GM12878 (cell line): ENCODE measurements at regions not wholly inside any gene's neighbourhood (a gene's known extent, or its start where the extent isn't known, plus 50 kb on each side); places are given as distances from the start of the nearest gene placed in this dataset.

Experiments
- ATAC-seq: fragments of 200-7000 bp; cut with Tn5 transposase; 3 replicates; pipeline ENCODE4 v1.9.1; 2020; ENCODE audit warnings: mild to moderate bottlenecking, moderate library complexity
- BruUV-seq: library from RNA; stranded (reverse); fragments of 400-500 nt; replicated peaks from 2 replicates; lab custom pipeline; 2021; lab: Mats Ljungman, UMichigan
- CTCF ChIA-PET: fragments of 300-600 bp; sonication (Branson Sonifier 250); formaldehyde crosslinking; extraction: SDS; loops from one replicate; lab custom pipeline; 2021; ENCODE audit warnings: inconsistent platforms; lab: Yijun Ruan, JAX
- POLR2A ChIA-PET: fragments of 350-600 bp; formaldehyde crosslinking; extraction: SDS; loops from one replicate; lab custom pipeline; 2021; ENCODE audit warnings: inconsistent platforms; lab: Charles Lee
- RAD21 ChIA-PET: fragments of 300-600 bp; sonication (Branson Sonifier 250); formaldehyde crosslinking; loops from one replicate; lab custom pipeline; 2023; ENCODE audit warnings: antibody characterized with exemption; ENCODE audit not compliant: unreplicated experiment; lab: Charles Lee
- SMC1A ChIA-PET: fragments of 300-600 bp; sonication (Branson Sonifier 250); formaldehyde crosslinking; loops from one replicate; lab custom pipeline; 2023; ENCODE audit not compliant: unreplicated experiment, uncharacterized antibody; lab: Charles Lee
- DNase-seq: peaks from one replicate; pipeline ENCODE4 v3.0.0-alpha.2; 2011; ENCODE audit warnings: low read depth, low spot score
- FAIRE-seq: peaks from 3 replicates; lab custom pipeline; 2011; peaks lifted over from hg19 to GRCh38; lab: Jason Lieb, UNC
- H2AFZ ChIP-seq: 2 replicates; pipeline ENCODE4 v1.6.0; 2011; ENCODE audit warnings: low read depth, low read length, control low read depth; ENCODE audit not compliant: control insufficient read depth
- H3K27ac ChIP-seq: 2 replicates; pipeline ENCODE4 v1.5.1; 2011; ENCODE audit warnings: control low read depth; ENCODE audit not compliant: control insufficient read depth, insufficient read depth
- H3K27me3 ChIP-seq, 2 experiments: replicated peaks in 1 of 2; 2 replicates each; pipeline versions ENCODE4 v1.6.0 to v1.6.1; 2011; ENCODE audit warnings: low read length in 1 of 2; ENCODE audit not compliant: control insufficient read depth in 2 of 2, insufficient read depth in 2 of 2
- H3K36me3 ChIP-seq, 2 experiments: 2 replicates each; pipeline ENCODE4 v1.5.1; 2011; ENCODE audit warnings: low read length in 1 of 2; ENCODE audit not compliant: control insufficient read depth in 2 of 2, insufficient read depth in 2 of 2
- H3K4me1 ChIP-seq: 2 replicates; pipeline ENCODE4 v1.6.1; 2011; ENCODE audit warnings: mild to moderate bottlenecking, low read length, moderate library complexity, mixed read lengths; ENCODE audit not compliant: control insufficient read depth, insufficient read depth
- H3K4me2 ChIP-seq: 2 replicates; pipeline ENCODE4 v1.6.0; 2011; ENCODE audit warnings: control low read depth; ENCODE audit not compliant: control insufficient read depth, insufficient read depth
- H3K4me3 ChIP-seq: fragments of 200-600 bp; sonication (generic); 2 replicates; pipeline ENCODE4 v1.5.1; 2016
- H3K79me2 ChIP-seq: 2 replicates; pipeline ENCODE4 v1.6.0; 2011; ENCODE audit warnings: low read length; ENCODE audit not compliant: control insufficient read depth, insufficient read depth
- H3K9ac ChIP-seq: 2 replicates; pipeline ENCODE4 v1.8.0; 2011; ENCODE audit warnings: low read length, control low read depth, mixed read lengths; ENCODE audit not compliant: control insufficient read depth, insufficient read depth
- H3K9me3 ChIP-seq: replicated peaks from 3 replicates; pipeline ENCODE4 v1.5.1; 2011; ENCODE audit warnings: mild to moderate bottlenecking, low read length; ENCODE audit not compliant: control insufficient read depth, insufficient read depth
- H4K20me1 ChIP-seq: 2 replicates; pipeline ENCODE4 v1.6.0; 2011; ENCODE audit not compliant: control insufficient read depth, insufficient read depth
- FOXK2 ChIP-seq: fragments of 450-650 bp; IDR thresholded peaks from 2 replicates; pipeline ENCODE4 v1.6.1; 2017; ENCODE audit warnings: mild to moderate bottlenecking, moderate library complexity
- MTA2 ChIP-seq: fragments of 450-650 bp; IDR thresholded peaks from 2 replicates; pipeline ENCODE4 v1.6.1; 2016; ENCODE audit warnings: low read depth, mild to moderate bottlenecking, moderate library complexity
- NBN ChIP-seq: fragments of 450-650 bp; IDR thresholded peaks from 2 replicates; pipeline ENCODE4 v1.6.1; 2016
- NFXL1 ChIP-seq: fragments of 450-650 bp; IDR thresholded peaks from 2 replicates; pipeline ENCODE4 v1.6.1; 2017; ENCODE audit warnings: antibody characterized with exemption, mild to moderate bottlenecking, borderline replicate concordance
- NFYB ChIP-seq: IDR thresholded peaks from 2 replicates; pipeline ENCODE4 v1.6.1; 2011; ENCODE audit warnings: low read depth, mild to moderate bottlenecking, low read length, improper control_type of control experiment, moderate library complexity; ENCODE audit not compliant: insufficient read depth
- RUNX3 ChIP-seq: IDR thresholded peaks from 2 replicates; pipeline ENCODE4 v1.6.1; 2012; ENCODE audit warnings: low read length, inconsistent platforms
- SREBF2 ChIP-seq: IDR thresholded peaks from 2 replicates; pipeline ENCODE4 v1.6.1; 2012; ENCODE audit warnings: mild to moderate bottlenecking, low read length
- TAF1 ChIP-seq: IDR thresholded peaks from 2 replicates; pipeline ENCODE4 v1.6.1; 2011; ENCODE audit warnings: mild to moderate bottlenecking, low read depth, low read length, borderline replicate concordance
- WGBS: methylation state at CpG from one replicate; pipeline ENCODE4 v1.1.6; 2016; ENCODE audit warnings: low lambda C conversion rate; ENCODE audit not compliant: insufficient replicate concordance, insufficient coverage; ENCODE audit errors: missing lambda C conversion rate; 5-methylcytosine and 5-hydroxymethylcytosine counted together
- in situ Hi-C: fragments of 300-500 bp; cut with MboI; formaldehyde crosslinking; loops from 9 replicates; pipeline ENCODE4 v1.14.3; 2018; ENCODE audit warnings: mixed read lengths
- intact Hi-C: fragments of 100-400 bp; cut with micrococcal nuclease; formaldehyde crosslinking; loops from one replicate; pipeline ENCODE4 v1.14.2; 2022; ENCODE audit not compliant: unreplicated experiment
- TF ChIP-seq, protein P1 (sequence below): IDR thresholded peaks from 2 replicates; pipeline ENCODE4 v1.6.1; 2011; ENCODE audit warnings: low read depth, low read length, improper control_type of control experiment, borderline replicate concordance
- TF ChIP-seq, protein P2 (sequence below): IDR thresholded peaks from 2 replicates; pipeline ENCODE4 v1.6.1; 2011; ENCODE audit warnings: borderline replicate concordance, low read depth, mild to moderate bottlenecking, moderate library complexity, mixed read lengths, low read length; ENCODE audit not compliant: insufficient read depth; ENCODE audit errors: extremely low read length
- TF ChIP-seq, protein P3 (sequence below): fragments of 450-650 bp; IDR thresholded peaks from 2 replicates; pipeline ENCODE4 v1.6.1; 2016; ENCODE audit warnings: mild to moderate bottlenecking, moderate library complexity, borderline replicate concordance
- TF ChIP-seq, protein P4 (sequence below): IDR thresholded peaks from 2 replicates; pipeline ENCODE4 v1.6.1; 2012; ENCODE audit warnings: low read depth, low read length, improper control_type of control experiment
- TF ChIP-seq, protein P5 (sequence below): fragments of 450-650 bp; IDR thresholded peaks from 2 replicates; pipeline ENCODE4 v1.6.1; 2017; ENCODE audit warnings: borderline replicate concordance
- TF ChIP-seq, protein P6 (sequence below): fragments of 450-650 bp; formaldehyde crosslinking; IDR thresholded peaks from 2 replicates; pipeline ENCODE4 v1.4.0; 2022; ENCODE audit warnings: mild to moderate bottlenecking, moderate library complexity

DNA sequence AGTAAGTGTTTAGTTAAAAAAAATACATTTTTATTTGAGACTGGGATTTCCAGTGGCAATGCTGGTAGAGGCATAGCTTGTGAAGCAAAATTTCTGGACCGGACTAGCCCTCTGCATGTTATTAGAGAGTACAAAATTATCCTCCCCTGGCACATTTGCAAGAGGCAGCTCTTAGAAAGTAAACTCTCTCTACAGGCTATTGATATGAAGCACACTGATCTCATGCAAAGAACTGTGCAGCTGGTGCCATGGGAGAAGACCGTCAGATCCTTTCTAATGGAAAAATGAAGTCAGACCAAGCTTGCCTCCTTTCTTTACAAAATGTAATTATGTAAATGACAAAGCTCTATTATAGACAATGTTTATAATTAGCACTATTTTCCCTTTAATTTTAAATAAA, 2717.2 kb downstream of the PCDH7 start:
- BruUV-seq: no TSS peak
- H3K27me3 ChIP-seq: no peaks in the 10 kb centered on the region
- TF ChIP-seq NFXL1: no peak
- no peak for TF ChIP-seq SREBF2
- TF ChIP-seq, protein P1, sequence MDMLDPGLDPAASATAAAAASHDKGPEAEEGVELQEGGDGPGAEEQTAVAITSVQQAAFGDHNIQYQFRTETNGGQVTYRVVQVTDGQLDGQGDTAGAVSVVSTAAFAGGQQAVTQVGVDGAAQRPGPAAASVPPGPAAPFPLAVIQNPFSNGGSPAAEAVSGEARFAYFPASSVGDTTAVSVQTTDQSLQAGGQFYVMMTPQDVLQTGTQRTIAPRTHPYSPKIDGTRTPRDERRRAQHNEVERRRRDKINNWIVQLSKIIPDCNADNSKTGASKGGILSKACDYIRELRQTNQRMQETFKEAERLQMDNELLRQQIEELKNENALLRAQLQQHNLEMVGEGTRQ: no peak
- TF ChIP-seq, protein P2, sequence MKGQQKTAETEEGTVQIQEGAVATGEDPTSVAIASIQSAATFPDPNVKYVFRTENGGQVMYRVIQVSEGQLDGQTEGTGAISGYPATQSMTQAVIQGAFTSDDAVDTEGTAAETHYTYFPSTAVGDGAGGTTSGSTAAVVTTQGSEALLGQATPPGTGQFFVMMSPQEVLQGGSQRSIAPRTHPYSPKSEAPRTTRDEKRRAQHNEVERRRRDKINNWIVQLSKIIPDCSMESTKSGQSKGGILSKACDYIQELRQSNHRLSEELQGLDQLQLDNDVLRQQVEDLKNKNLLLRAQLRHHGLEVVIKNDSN: no peak
- TF ChIP-seq, protein P3, sequence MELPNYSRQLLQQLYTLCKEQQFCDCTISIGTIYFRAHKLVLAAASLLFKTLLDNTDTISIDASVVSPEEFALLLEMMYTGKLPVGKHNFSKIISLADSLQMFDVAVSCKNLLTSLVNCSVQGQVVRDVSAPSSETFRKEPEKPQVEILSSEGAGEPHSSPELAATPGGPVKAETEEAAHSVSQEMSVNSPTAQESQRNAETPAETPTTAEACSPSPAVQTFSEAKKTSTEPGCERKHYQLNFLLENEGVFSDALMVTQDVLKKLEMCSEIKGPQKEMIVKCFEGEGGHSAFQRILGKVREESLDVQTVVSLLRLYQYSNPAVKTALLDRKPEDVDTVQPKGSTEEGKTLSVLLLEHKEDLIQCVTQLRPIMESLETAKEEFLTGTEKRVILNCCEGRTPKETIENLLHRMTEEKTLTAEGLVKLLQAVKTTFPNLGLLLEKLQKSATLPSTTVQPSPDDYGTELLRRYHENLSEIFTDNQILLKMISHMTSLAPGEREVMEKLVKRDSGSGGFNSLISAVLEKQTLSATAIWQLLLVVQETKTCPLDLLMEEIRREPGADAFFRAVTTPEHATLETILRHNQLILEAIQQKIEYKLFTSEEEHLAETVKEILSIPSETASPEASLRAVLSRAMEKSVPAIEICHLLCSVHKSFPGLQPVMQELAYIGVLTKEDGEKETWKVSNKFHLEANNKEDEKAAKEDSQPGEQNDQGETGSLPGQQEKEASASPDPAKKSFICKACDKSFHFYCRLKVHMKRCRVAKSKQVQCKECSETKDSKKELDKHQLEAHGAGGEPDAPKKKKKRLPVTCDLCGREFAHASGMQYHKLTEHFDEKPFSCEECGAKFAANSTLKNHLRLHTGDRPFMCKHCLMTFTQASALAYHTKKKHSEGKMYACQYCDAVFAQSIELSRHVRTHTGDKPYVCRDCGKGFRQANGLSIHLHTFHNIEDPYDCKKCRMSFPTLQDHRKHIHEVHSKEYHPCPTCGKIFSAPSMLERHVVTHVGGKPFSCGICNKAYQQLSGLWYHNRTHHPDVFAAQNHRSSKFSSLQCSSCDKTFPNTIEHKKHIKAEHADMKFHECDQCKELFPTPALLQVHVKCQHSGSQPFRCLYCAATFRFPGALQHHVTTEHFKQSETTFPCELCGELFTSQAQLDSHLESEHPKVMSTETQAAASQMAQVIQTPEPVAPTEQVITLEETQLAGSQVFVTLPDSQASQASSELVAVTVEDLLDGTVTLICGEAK: no peak
- TF ChIP-seq, protein P4, sequence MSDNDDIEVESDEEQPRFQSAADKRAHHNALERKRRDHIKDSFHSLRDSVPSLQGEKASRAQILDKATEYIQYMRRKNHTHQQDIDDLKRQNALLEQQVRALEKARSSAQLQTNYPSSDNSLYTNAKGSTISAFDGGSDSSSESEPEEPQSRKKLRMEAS: no peak
- TF ChIP-seq NBN: no peak
- TF ChIP-seq TAF1: no peak
- TF ChIP-seq, protein P5, sequence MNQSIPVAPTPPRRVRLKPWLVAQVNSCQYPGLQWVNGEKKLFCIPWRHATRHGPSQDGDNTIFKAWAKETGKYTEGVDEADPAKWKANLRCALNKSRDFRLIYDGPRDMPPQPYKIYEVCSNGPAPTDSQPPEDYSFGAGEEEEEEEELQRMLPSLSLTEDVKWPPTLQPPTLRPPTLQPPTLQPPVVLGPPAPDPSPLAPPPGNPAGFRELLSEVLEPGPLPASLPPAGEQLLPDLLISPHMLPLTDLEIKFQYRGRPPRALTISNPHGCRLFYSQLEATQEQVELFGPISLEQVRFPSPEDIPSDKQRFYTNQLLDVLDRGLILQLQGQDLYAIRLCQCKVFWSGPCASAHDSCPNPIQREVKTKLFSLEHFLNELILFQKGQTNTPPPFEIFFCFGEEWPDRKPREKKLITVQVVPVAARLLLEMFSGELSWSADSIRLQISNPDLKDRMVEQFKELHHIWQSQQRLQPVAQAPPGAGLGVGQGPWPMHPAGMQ: no peak
- no peak for TF ChIP-seq FOXK2
- TF ChIP-seq MTA2: no peak
- TF ChIP-seq RUNX3: no peak
- TF ChIP-seq NFYB: no peak
- TF ChIP-seq, protein P6, sequence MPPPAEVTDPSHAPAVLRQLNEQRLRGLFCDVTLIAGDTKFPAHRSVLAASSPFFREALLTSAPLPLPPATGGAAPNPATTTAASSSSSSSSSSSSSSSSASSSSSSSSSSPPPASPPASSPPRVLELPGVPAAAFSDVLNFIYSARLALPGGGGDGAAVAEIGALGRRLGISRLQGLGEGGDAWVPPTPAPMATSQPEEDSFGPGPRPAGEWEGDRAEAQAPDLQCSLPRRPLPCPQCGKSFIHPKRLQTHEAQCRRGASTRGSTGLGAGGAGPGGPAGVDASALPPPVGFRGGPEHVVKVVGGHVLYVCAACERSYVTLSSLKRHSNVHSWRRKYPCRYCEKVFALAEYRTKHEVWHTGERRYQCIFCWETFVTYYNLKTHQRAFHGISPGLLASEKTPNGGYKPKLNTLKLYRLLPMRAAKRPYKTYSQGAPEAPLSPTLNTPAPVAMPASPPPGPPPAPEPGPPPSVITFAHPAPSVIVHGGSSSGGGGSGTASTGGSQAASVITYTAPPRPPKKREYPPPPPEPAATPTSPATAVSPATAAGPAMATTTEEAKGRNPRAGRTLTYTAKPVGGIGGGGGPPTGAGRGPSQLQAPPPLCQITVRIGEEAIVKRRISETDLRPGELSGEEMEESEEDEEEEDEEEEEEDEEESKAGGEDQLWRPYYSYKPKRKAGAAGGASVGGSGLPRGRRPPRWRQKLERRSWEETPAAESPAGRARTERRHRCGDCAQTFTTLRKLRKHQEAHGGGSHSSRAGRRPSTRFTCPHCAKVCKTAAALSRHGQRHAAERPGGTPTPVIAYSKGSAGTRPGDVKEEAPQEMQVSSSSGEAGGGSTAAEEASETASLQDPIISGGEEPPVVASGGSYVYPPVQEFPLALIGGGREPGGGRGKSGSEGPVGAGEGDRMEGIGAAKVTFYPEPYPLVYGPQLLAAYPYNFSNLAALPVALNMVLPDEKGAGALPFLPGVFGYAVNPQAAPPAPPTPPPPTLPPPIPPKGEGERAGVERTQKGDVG (CRISPR knock-in tag): no peak

More for the DNA sequence above, 2717.2 kb downstream of the PCDH7 start:
- H2AFZ ChIP-seq: no peak overlapping the region
- H3K4me3 ChIP-seq: no peak overlapping the region
- POLR2A ChIA-PET: no interaction called here
- H3K4me1 ChIP-seq: no peaks in the 10 kb centered on the region
- H3K9ac ChIP-seq: no peak overlapping the region
- RAD21 ChIA-PET: no interaction called here
- no peak for DNase-seq
- intact Hi-C loops: no loop called here
- H4K20me1 ChIP-seq: no peaks in the 10 kb centered on the region
- SMC1A ChIA-PET: interaction anchor here (0.9 kb wide), 2 partner anchors 10 to 12 kb away, joined by 3 read pairs; no protein-coding TSS in a partner anchor
- CTCF ChIA-PET: interaction anchor here (1.3 kb wide), 1 partner anchor 10 kb away, joined by 3 read pairs; no protein-coding TSS in a partner anchor
- WGBS: 0% methylated on average over 2 of the region's 2 CpGs
- no peaks in the 10 kb centered on the region for H3K9me3 ChIP-seq
- H3K4me2 ChIP-seq: no peak overlapping the region
- no peaks in the 10 kb centered on the region for H3K36me3 ChIP-seq
- no peak overlapping the region for H3K27ac ChIP-seq
- in situ Hi-C loops: no loop called here
- no peak for FAIRE-seq
- H3K79me2 ChIP-seq: no peaks in the 10 kb centered on the region
- no peak for ATAC-seq
